ENCODE measurements at regions not wholly inside any gene's neighbourhood (a gene's known extent, or its start where the extent isn't known, plus 50 kb on each side); places are given as distances from the start of the nearest gene placed in this dataset.

- no peaks in the 10 kb centered on the region for H3K27me3 ChIP-seq (ENCODE audit: control insufficient read depth in 4 of 4, insufficient read depth in 4 of 4, low read length in 3 of 4)
- H3K4me1 ChIP-seq (ENCODE audit: control insufficient read depth in 4 of 4, insufficient read depth in 4 of 4, low read length in 3 of 4) = no peaks in the 10 kb centered on the region
- no peaks in the 10 kb centered on the region for H3K36me3 ChIP-seq (ENCODE audit: control insufficient read depth in 4 of 4, insufficient read depth in 3 of 4, low read depth in 1 of 4, low read length in 3 of 4)
- H3K9me3 ChIP-seq (ENCODE audit: control insufficient read depth in 4 of 4, low read length in 3 of 4) = no peaks in the 10 kb centered on the region
- TF ChIP-seq GABPA (IDR thresholded peaks at IDR 0.05 in 1 of 2, conservative IDR thresholded peaks at IDR 0.05 in 1 of 2) (no peak), YY1 (IDR thresholded peaks at IDR 0.05) (no peak), SP1 (IDR thresholded peaks at IDR 0.05) (no peak)
- TF ChIP-seq, protein P1, sequence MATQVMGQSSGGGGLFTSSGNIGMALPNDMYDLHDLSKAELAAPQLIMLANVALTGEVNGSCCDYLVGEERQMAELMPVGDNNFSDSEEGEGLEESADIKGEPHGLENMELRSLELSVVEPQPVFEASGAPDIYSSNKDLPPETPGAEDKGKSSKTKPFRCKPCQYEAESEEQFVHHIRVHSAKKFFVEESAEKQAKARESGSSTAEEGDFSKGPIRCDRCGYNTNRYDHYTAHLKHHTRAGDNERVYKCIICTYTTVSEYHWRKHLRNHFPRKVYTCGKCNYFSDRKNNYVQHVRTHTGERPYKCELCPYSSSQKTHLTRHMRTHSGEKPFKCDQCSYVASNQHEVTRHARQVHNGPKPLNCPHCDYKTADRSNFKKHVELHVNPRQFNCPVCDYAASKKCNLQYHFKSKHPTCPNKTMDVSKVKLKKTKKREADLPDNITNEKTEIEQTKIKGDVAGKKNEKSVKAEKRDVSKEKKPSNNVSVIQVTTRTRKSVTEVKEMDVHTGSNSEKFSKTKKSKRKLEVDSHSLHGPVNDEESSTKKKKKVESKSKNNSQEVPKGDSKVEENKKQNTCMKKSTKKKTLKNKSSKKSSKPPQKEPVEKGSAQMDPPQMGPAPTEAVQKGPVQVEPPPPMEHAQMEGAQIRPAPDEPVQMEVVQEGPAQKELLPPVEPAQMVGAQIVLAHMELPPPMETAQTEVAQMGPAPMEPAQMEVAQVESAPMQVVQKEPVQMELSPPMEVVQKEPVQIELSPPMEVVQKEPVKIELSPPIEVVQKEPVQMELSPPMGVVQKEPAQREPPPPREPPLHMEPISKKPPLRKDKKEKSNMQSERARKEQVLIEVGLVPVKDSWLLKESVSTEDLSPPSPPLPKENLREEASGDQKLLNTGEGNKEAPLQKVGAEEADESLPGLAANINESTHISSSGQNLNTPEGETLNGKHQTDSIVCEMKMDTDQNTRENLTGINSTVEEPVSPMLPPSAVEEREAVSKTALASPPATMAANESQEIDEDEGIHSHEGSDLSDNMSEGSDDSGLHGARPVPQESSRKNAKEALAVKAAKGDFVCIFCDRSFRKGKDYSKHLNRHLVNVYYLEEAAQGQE (IDR thresholded peaks at IDR 0.05) = no peak
- no peak overlapping the region for H3K27ac ChIP-seq (ENCODE audit: low read depth in 1 of 2, low read length in 2 of 2)
- H3K4me3 ChIP-seq (ENCODE audit: low read depth in 1 of 3, low read length in 3 of 3) = no peak overlapping the region
- no peak overlapping the region for H3K9ac ChIP-seq (ENCODE audit: low read depth in 1 of 2, low read length in 2 of 2)
- no peak for DNase-seq (ENCODE audit: low spot score)
These were observed 512.6 kb downstream of the PLOD2 start for GRCh38 chr3:145648396-145648795.

DNA sequence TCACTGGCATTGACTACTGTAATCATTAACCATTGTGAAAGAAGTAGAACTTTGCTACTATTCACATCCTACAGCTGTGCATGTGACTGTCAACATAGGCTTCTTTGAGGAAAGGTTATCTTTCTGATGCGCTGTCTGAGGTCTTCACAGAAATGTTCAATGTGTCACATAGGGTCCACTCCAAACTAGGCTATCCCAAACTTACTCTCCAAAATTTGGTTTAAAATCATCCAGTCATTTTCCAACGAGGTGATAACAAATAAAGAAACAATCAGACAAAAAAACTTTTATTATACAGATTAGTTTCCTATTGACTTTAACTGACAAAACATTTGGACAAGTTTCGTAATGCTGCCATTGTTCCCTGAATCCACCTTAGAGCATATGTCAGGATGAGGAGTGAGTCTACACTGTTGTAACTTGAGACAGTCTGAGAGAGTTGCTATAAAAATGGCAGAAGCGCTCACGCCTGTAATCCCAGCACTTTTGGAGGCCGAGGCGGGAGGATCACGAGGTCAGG lies 511.6 kb downstream of the PLOD2 start:
- Histone ChIP-seq H3K36me3 (ENCODE audit: control insufficient read depth in 4 of 4, insufficient read depth in 3 of 4, low read depth in 1 of 4, low read length in 3 of 4) (no peaks in the 10 kb centered on the region), H3K9me3 (ENCODE audit: control insufficient read depth in 4 of 4, low read length in 3 of 4) (no peaks in the 10 kb centered on the region), H3K4me3 (ENCODE audit: low read depth in 1 of 3, low read length in 3 of 3) (no peak overlapping the region), H3K4me1 (ENCODE audit: control insufficient read depth in 4 of 4, insufficient read depth in 4 of 4, low read length in 3 of 4) (no peaks in the 10 kb centered on the region), H3K27me3 (ENCODE audit: control insufficient read depth in 4 of 4, insufficient read depth in 4 of 4, low read length in 3 of 4) (no peaks in the 10 kb centered on the region), H3K9ac (ENCODE audit: low read depth in 1 of 2, low read length in 2 of 2) (no peak overlapping the region), H3K27ac (ENCODE audit: low read depth in 1 of 2, low read length in 2 of 2) (no peak overlapping the region)
- WGBS = 84% methylated on average over 8 of the region's 8 CpGs
- DNase-seq (ENCODE audit: low spot score) = no peak
- TF ChIP-seq HNF4A (conservative IDR thresholded peaks at IDR 0.05) = peak in 1 of 2 donors; percentile 13
- TF ChIP-seq YY1 (IDR thresholded peaks at IDR 0.05) = no peak

GRCh38 chr3:145650170-145650569 lies 510.8 kb downstream of the PLOD2 start:
- 62% methylated on average over 4 of the region's 4 CpGs for WGBS

More at GRCh38 chr3:145650170-145650569, 510.8 kb downstream of the PLOD2 start:
- no peaks in the 10 kb centered on the region for H3K36me3 ChIP-seq (ENCODE audit: control insufficient read depth in 4 of 4, insufficient read depth in 3 of 4, low read depth in 1 of 4, low read length in 3 of 4)
- TF ChIP-seq FOXA1 (IDR thresholded peaks at IDR 0.05) = no peak
- TF ChIP-seq, protein P2, sequence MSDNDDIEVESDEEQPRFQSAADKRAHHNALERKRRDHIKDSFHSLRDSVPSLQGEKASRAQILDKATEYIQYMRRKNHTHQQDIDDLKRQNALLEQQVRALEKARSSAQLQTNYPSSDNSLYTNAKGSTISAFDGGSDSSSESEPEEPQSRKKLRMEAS (IDR thresholded peaks at IDR 0.05) = no peak
- TF ChIP-seq, protein P1 (IDR thresholded peaks at IDR 0.05) = no peak
- TF ChIP-seq JUND (IDR thresholded peaks at IDR 0.05) = no peak
- TF ChIP-seq EGR1 (IDR thresholded peaks at IDR 0.05; ENCODE audit: low read depth in 2 of 2) = no peak
- TF ChIP-seq RXRA (IDR thresholded peaks at IDR 0.05) = no peak
- no peak for TF ChIP-seq SP1 (IDR thresholded peaks at IDR 0.05)
- TF ChIP-seq FOXA2 (IDR thresholded peaks at IDR 0.05) = no peak
- no peak for TF ChIP-seq GABPA (IDR thresholded peaks at IDR 0.05 in 1 of 2, conservative IDR thresholded peaks at IDR 0.05 in 1 of 2)
- TF ChIP-seq TAF1 (conservative IDR thresholded peaks at IDR 0.05) = no peak
- TF ChIP-seq, protein P3, sequence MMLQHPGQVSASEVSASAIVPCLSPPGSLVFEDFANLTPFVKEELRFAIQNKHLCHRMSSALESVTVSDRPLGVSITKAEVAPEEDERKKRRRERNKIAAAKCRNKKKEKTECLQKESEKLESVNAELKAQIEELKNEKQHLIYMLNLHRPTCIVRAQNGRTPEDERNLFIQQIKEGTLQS (IDR thresholded peaks at IDR 0.05) = no peak
- H3K4me1 ChIP-seq (ENCODE audit: control insufficient read depth in 4 of 4, insufficient read depth in 4 of 4, low read length in 3 of 4) = no peaks in the 10 kb centered on the region
- no peak overlapping the region for H3K27ac ChIP-seq (ENCODE audit: low read depth in 1 of 2, low read length in 2 of 2)
- no peak for DNase-seq (ENCODE audit: low spot score)
- H3K27me3 ChIP-seq (ENCODE audit: control insufficient read depth in 4 of 4, insufficient read depth in 4 of 4, low read length in 3 of 4) = no peaks in the 10 kb centered on the region
- no peak overlapping the region for H3K9ac ChIP-seq (ENCODE audit: low read depth in 1 of 2, low read length in 2 of 2)
- H3K9me3 ChIP-seq (ENCODE audit: control insufficient read depth in 4 of 4, low read length in 3 of 4) = no peaks in the 10 kb centered on the region
- no peak overlapping the region for H3K4me3 ChIP-seq (ENCODE audit: low read depth in 1 of 3, low read length in 3 of 3)
